GM19351 (cell line): ENCODE measurements at regions not wholly inside any gene's neighbourhood (a gene's known extent, or its start where the extent isn't known, plus 50 kb on each side); places are given as distances from the start of the nearest gene placed in this dataset.
"Not testable (repeated sequence)": the region's sequence is repeated elsewhere in the genome, so short reads cannot be mapped to it uniquely, and the experiment has no call there.

Experiments used
- ATAC-seq: cut with Tn5 transposase; IDR thresholded peaks from one replicate; pipeline ENCODE4 v1.9.1; 2021; ENCODE audit warnings: mild to moderate bottlenecking, moderate library complexity; ENCODE audit not compliant: unreplicated experiment

DNA sequence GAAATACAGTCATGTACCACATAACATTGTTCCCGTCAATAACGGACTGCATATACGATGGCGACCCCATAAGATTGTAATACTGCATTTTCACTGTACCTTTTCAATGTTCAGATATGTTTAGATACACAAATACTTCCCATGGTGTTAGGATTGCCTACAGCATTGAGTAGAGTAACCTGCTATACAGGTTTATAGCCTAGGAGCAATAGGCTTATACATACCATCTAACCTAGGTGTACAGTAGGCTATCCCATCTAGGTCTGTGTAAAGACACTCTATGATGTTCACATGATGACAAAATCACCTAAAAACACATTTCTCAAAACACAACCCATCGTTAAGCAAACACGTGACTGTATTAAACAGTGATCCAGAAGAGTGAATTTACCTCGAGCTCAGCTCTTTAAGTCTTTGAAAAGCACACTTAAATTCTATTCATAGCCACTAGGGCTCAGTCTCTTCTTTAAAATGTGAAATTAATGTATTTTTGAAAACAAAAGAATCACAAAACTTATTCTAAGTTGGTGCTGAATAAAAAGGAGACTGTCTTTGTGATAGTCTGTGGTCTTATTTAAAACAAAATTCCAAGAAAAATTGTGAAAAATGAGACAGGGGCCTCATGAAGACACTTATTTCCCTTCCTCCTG, 239.1 kb upstream of the ARID2 start:
- ATAC-seq: no peak

DNA sequence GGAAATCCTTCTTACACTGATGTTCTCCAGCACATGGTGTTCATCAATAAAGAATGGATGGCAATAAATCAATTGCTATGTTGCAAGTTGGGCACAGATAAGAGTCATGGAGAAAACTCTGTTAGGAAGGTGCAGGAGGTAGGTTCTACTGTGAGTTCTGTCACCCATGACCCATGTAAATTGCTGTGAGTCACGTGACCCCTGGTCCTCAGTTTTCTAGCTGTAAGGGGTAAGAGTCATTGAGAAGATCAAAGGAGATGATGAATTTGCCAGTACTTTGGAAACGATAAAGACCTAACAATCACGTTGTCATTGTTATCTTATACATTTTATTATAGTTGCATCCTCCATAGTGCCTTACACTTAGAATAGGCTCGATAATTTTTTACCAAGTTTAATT, 235.2 kb upstream of the ARID2 start:
- no peak for ATAC-seq

DNA sequence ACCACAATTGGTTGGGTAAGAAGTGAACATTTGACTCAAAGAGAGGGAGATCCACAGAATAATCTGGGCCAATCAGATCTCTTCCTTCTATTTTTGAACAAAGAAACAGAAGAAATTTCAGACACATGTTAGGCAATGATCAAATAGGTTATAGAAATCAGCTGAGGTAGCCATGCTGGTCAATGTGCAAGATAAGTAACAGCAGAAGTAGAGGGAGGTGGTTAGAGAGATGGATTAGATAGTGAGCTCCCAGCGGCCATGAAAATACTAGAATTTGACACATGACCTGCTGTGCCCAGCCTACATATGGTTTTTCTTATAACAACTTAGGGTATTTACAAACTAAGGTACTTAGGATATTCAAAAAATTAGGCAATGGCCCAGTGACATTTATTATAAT, 230.9 kb upstream of the ARID2 start:
- no peak for ATAC-seq

DNA sequence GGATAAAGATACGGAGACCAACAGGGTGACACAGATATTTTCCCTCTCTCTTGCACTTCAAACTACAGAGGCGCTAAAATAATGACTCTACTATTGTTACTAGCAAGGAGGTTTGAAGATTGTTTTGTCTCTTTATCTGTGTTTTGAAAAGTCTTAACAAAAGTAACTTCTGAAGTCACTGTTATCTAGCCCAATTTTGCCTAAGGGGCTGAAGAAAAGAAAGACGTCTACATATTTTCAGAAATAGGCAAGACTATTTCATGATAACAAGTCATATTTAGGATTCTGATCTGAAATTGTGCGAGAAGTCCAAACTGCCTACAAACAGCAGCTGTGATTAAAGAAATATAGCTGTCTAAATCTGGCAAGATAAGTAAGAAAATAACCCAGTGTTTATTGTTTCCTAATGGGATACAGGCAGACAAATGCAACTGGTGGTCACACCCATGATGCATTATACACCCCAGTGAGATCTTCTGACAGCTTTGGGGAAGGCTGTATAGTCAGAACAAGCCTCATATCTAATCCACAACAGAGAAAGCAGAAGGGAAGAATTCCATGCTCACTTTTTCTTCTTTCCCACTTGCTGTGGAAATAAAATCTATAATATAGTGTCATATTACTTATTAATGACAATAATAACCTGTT, 226.9 kb upstream of the ARID2 start:
- no peak for ATAC-seq

DNA sequence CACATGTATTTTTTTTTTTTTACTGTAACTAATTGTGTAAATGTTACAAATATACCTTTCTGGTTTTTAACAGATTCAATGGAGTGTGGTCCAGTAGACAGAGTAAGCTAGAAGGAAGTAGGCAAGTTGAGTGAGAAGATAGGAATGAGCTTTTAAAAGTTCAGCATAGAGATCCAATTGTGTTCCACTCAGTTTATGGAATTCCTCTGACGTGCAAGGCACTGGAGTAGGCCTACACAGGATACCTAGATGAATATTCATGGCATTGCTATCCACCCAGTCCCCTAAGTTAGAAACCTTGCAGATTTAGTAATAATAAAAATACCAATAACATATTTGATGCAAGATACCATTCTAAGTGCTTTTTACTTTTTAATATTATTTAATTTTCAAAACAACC, 225.6 kb upstream of the ARID2 start:
- no peak for ATAC-seq

GRCh38 chr12:45504316-45505010, 225.0 kb upstream of the ARID2 start:
- ATAC-seq: no peak

- ATAC-seq: peak; percentile 90
These were observed 220.3 kb upstream of the ARID2 start for GRCh38 chr12:45509187-45509586.

DNA sequence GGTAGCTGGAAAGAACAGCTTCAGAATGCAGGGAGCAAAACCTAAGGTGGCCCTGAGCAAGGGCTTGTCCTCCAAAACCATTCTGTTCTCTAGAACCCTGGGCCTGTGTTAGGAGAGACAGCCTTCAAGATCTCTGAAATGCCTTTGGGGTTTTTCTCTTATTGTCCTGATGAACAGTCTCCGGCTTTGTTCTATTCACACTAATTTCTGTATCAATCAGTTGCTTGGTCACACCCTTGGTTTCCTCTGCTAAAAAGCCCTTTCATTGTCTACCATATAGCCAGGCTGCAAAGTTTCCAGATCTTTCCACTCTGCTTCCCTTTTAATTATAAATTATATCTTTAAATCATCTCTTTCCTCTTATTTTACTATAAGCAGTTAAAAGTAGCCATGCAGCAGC, 219.9 kb upstream of the ARID2 start:
- ATAC-seq: no peak

DNA sequence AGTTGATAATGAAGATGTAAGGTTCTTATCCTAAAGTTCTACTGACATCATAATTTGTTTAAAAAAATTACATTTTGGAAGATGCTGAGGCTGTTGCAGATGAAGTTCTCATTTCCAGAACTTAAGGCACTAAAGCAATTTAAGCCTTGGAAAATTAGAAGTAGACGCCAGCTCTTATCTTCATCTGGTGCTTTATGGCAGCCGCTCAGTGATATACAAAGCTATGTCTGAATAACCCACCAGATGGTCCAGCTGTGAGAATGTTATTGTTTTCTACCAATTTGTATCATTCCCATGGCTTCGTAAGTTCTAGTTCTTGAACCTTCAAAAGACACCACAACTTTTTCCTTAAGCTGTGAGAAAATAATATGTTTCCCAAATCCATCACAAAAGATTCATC, 212.1 kb upstream of the ARID2 start:
- no peak for ATAC-seq

- ATAC-seq: peak; percentile 71
These were observed 210.9 kb upstream of the ARID2 start for GRCh38 chr12:45518291-45519235.

- ATAC-seq: no peak
These were observed 207.3 kb upstream of the ARID2 start for GRCh38 chr12:45522227-45522626.

- not testable (repeated sequence) for ATAC-seq
These were observed 202.7 kb upstream of the ARID2 start for GRCh38 chr12:45526823-45527222.

DNA sequence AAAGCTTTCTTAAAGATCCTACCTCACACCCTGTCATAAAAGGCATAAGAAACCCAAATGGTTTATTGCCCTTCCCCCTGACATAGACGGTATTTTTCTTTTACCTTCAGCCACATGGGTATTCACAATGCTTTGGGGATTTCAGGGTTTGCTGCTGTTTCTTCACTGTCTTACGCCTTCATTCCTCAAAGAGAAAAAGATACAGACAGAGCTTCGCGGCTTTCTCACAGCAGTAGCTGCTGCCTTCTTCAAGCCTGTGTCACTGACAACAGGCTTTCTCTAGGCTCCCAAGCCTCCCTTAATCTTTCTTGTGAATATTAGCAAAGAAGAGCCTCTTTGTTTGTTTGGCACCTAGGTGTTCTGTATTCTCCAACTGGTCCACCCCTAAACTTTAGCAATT, 197.4 kb upstream of the ARID2 start:
- ATAC-seq: no peak

- no peak for ATAC-seq
These were observed 193.8 kb upstream of the ARID2 start for GRCh38 chr12:45535610-45536180.

DNA sequence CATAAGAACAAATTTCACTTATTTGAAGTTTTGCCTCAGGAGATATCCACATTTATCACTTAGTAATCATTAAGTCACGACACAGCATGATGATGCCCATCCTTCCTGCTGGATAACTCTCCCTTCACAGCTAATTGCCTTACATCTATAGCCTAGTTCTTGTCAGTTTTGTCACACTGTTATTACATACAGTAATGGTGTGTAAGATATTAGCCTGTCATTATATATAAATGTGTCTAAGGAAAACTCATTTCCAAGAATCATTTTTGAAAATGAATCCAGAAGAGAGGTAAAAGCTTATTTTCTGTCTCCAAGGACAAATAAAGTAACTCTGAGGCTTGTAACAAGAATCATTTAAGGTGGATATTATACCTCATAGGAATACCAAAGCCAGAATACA, 193.2 kb upstream of the ARID2 start:
- no peak for ATAC-seq

DNA sequence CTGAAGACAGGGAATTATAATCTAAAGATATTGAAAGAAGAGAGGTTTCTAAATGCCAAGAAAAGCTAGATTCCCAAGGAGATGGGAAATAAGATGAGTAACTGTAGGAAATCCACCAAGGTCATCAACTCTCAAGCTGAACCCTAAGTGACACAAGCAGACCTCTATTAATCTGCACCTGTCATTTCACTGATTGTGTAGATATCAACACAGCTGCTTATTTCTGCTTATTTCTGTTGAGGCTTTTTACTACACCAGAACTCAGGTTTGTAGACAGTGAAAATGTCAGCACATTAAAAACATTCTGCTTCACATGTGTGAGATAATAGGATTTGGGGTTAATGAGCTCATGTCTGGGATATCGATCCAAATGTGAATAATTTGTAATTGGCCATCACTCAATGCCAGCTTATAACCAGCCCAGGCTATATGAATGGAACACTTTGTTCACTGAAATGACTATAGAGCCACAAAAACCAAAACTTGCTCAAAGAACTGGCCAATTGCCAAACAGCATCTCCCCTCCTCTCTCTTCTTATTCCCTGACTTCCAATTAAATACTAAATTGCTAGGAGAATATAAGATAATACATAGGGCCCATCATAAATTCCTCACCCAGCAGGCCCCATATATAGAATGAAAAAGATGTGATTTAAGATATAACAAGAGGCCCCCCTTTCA, 188.7 kb upstream of the ARID2 start:
- no peak for ATAC-seq

DNA sequence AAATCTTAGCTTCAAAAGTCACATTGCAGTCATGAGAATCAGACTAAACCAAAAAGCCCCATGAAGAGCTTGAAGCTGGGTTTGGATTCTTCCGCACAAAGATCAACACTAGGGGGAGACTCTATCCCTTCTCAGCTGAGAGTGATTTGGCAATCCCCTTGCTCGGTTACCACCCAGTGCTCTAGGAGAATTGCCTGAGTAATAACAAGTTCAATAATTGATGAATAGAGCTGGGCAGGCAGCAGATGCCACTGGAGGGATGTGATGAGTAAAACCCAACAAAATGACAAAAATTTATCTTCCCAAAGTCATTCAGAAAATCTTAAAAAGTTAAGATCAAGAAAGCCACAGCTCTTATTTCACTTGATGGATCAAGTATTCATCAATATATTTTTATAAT, 185.6 kb upstream of the ARID2 start:
- ATAC-seq: peak; percentile 90

DNA sequence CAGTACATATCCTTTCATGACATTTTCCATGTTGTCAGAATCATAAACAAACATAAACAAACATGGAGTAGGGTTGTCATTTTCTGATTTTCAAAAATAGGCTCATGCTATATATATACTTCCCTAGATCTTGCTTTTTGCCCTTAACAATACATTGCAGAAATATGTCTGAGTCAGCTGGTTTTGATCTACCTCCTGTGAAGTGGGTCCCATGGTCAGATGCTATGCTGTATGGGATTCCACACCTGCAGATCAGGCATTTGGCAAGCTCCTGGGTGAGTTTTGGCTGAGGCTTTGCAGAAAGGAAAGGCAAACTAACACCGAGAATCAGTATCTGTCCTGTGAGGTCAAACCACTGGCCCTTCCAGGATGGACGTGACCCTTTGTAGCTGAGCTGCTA, 183.0 kb upstream of the ARID2 start:
- ATAC-seq: no peak

GRCh38 chr12:45547132-45547531, 182.4 kb upstream of the ARID2 start:
- ATAC-seq: no peak

- no peak for ATAC-seq
These were observed 181.7 kb upstream of the ARID2 start for GRCh38 chr12:45547822-45548221.
